ENCODE measurements at regions not wholly inside any gene's neighbourhood (a gene's known extent, or its start where the extent isn't known, plus 50 kb on each side); places are given as distances from the start of the nearest gene placed in this dataset.

DNA sequence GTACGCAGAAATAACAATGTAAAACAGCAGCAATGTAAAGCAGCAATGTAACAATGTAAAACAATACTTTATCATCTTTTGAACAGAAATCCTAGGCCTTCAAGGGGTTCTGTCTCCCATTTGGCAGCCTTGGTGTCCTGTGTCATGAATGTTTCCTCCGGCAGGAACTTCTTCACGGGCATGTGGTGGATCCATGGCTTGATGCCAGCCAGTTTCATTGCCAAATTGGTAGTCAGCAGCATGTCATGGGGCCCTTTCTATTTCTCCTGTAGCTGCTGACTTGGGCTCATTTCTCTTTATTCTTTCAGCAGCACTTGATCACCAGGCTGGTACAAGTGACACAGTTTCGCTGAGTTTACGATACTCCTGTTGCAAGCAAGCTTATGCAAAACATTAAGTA lies 275.3 kb downstream of the HTR1A start:
- no peak overlapping the region for H3K27ac ChIP-seq
- H3K36me3 ChIP-seq, result no peaks in the 10 kb centered on the region
- TF ChIP-seq, protein P1, sequence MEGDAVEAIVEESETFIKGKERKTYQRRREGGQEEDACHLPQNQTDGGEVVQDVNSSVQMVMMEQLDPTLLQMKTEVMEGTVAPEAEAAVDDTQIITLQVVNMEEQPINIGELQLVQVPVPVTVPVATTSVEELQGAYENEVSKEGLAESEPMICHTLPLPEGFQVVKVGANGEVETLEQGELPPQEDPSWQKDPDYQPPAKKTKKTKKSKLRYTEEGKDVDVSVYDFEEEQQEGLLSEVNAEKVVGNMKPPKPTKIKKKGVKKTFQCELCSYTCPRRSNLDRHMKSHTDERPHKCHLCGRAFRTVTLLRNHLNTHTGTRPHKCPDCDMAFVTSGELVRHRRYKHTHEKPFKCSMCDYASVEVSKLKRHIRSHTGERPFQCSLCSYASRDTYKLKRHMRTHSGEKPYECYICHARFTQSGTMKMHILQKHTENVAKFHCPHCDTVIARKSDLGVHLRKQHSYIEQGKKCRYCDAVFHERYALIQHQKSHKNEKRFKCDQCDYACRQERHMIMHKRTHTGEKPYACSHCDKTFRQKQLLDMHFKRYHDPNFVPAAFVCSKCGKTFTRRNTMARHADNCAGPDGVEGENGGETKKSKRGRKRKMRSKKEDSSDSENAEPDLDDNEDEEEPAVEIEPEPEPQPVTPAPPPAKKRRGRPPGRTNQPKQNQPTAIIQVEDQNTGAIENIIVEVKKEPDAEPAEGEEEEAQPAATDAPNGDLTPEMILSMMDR (IDR thresholded peaks at IDR 0.05), result no peak
- H3K4me3 ChIP-seq, result no peak overlapping the region
- no peaks in the 10 kb centered on the region for H3K4me1 ChIP-seq (ENCODE audit: control insufficient read depth in 1 of 2, low read depth in 2 of 2)
- no peaks in the 10 kb centered on the region for H3K9me3 ChIP-seq
- no peaks in the 10 kb centered on the region for H3K27me3 ChIP-seq (replicated peaks; ENCODE audit: insufficient read depth)
- DNase-seq (ENCODE audit: low spot score), result no peak
- ATAC-seq (ENCODE audit: insufficient number of reproducible peaks, low FRiP score, low read depth), result no peak

DNA sequence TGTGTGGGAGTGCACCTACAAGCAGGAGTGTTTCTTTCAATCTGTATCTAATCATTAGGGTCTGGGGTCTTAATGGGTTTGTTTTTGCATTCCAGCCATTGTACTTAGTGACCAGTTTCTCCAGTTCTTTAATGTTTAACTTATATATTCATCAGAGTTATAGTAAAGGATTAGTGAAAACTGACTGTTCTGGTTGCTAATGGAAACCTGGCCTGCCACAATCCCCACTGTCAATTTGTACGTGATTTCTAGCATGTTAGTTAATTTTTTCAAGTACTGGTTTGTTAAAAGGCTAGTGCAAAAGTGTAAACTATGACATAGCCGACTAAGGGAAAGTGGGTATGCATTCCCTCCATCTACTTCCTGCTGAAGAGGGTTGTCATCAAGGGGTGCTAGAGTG lies 276.1 kb downstream of the HTR1A start:
- Histone ChIP-seq H3K4me3 (no peak overlapping the region), H3K36me3 (no peaks in the 10 kb centered on the region), H3K9me3 (no peaks in the 10 kb centered on the region), H3K4me1 (ENCODE audit: control insufficient read depth in 1 of 2, low read depth in 2 of 2) (no peaks in the 10 kb centered on the region), H3K27me3 (replicated peaks; ENCODE audit: insufficient read depth) (no peaks in the 10 kb centered on the region), H3K27ac (no peak overlapping the region)
- TF ChIP-seq, protein P1 (IDR thresholded peaks at IDR 0.05), result no peak
- ATAC-seq (ENCODE audit: insufficient number of reproducible peaks, low FRiP score, low read depth), result no peak
- DNase-seq (ENCODE audit: low spot score), result no peak

DNA sequence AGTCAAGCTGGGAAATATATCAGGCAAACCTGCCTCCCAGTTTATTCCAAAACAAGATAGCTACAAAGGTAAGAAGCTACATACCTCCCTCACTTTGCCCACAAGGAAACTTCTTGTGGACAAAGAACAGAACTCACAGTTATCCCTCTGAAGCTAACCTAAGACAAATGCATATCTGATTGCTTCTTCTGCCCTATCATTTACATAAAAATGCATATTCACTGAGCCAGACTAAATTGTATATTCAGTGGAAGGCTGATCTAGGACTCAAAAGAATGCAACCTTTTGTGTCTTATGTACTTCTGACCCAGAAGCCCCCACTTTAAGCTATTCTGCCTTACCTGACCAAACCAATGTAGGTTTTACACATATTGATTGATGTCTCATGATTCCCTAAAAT lies 276.8 kb downstream of the HTR1A start:
- Histone ChIP-seq H3K9me3 (no peaks in the 10 kb centered on the region), H3K4me3 (no peak overlapping the region), H3K4me1 (ENCODE audit: control insufficient read depth in 1 of 2, low read depth in 2 of 2) (no peaks in the 10 kb centered on the region), H3K27me3 (replicated peaks; ENCODE audit: insufficient read depth) (no peaks in the 10 kb centered on the region), H3K27ac (no peak overlapping the region), H3K36me3 (no peaks in the 10 kb centered on the region)
- no peak for DNase-seq (ENCODE audit: low spot score)
- TF ChIP-seq, protein P1 (IDR thresholded peaks at IDR 0.05), result no peak
- ATAC-seq (ENCODE audit: insufficient number of reproducible peaks, low FRiP score, low read depth), result no peak

DNA sequence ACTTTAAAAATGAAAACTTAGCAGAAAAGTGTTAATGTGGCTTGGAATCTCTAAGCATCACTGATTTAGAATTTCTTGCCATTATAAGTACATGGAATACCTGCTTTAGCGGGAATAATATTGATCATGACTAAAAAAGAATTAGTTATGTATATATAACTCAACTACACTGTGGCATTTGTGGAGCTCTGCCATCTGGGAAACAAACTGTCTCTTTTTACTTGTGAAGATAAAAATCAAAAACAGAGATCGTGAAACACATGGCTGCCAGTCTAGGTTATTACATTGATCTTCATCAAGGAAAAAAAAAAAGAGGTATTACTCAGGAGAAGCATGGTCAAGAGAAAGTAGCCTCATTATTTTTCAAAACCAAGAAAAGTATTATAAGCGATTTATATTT lies 287.4 kb downstream of the HTR1A start:
- H3K9me3 ChIP-seq, result no peaks in the 10 kb centered on the region
- H3K27ac ChIP-seq, result no peak overlapping the region
- H3K36me3 ChIP-seq, result no peaks in the 10 kb centered on the region
- no peak overlapping the region for H3K4me3 ChIP-seq
- H3K27me3 ChIP-seq (replicated peaks; ENCODE audit: insufficient read depth), result no peaks in the 10 kb centered on the region
- no peak for ATAC-seq (ENCODE audit: insufficient number of reproducible peaks, low FRiP score, low read depth)
- DNase-seq (ENCODE audit: low spot score), result no peak
- no peaks in the 10 kb centered on the region for H3K4me1 ChIP-seq (ENCODE audit: control insufficient read depth in 1 of 2, low read depth in 2 of 2)
- TF ChIP-seq, protein P1 (IDR thresholded peaks at IDR 0.05), result no peak

DNA sequence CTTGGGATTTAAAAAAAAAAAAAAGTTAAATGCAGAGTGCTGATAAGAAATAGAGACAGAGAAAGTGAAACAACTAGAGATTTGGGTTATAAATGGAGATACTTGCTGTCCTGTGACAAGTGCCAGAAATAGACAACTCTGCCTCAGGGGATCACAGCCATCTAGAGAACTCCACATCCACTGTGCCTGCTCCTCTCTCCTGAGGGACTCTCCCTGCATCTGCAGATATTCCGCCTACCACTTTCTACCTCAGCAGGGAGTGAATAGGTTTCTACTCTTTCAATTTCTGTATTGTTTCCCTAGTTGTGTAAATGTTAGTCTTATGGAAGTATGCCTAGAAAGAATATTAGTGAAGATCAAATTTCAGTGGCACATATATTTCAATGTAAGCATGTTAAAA lies 307.2 kb downstream of the HTR1A start:
- Histone ChIP-seq H3K9me3 (no peaks in the 10 kb centered on the region), H3K27me3 (replicated peaks; ENCODE audit: insufficient read depth) (no peaks in the 10 kb centered on the region), H3K36me3 (no peaks in the 10 kb centered on the region), H3K4me1 (ENCODE audit: control insufficient read depth in 1 of 2, low read depth in 2 of 2) (no peaks in the 10 kb centered on the region), H3K27ac (no peak overlapping the region), H3K4me3 (no peak overlapping the region)
- TF ChIP-seq, protein P1 (IDR thresholded peaks at IDR 0.05), result no peak
- DNase-seq (ENCODE audit: low spot score), result no peak
- no peak for ATAC-seq (ENCODE audit: insufficient number of reproducible peaks, low FRiP score, low read depth)
